ENCODE measurements at regions not wholly inside any gene's neighbourhood (a gene's known extent, or its start where the extent isn't known, plus 50 kb on each side); places are given as distances from the start of the nearest gene placed in this dataset.

- TF ChIP-seq EZH2 (IDR thresholded peaks at IDR 0.05; ENCODE audit: insufficient read depth, low read length) (no peak), CTCF (IDR thresholded peaks at IDR 0.05; ENCODE audit: insufficient read depth, low read depth, low read length) (no peak)
These were observed 236.3 kb upstream of the NWD2 start for GRCh38 chr4:37008199-37008598.
